Astrocyte (in vitro differentiated cells and primary cell): ENCODE measurements at regions not wholly inside any gene's neighbourhood (a gene's known extent, or its start where the extent isn't known, plus 50 kb on each side); places are given as distances from the start of the nearest gene placed in this dataset.

Experiments
- CTCF ChIP-seq: IDR thresholded peaks from 2 replicates; pipeline ENCODE4 v1.5.1; 2011; ENCODE audit warnings: low read depth, mild to moderate bottlenecking, inconsistent platforms, low read length, moderate library complexity; ENCODE audit not compliant: insufficient read depth
- EZH2 ChIP-seq: IDR thresholded peaks from 2 replicates; pipeline ENCODE4 v1.6.1; 2012; ENCODE audit warnings: mild to moderate bottlenecking, low read length, inconsistent platforms; ENCODE audit not compliant: insufficient read depth

GRCh38 chr13:74707291-74707690 is 573.1 kb upstream of the KLF12 start:
- TF ChIP-seq CTCF (no peak), EZH2 (no peak)
